ENCODE measurements at regions not wholly inside any gene's neighbourhood (a gene's known extent, or its start where the extent isn't known, plus 50 kb on each side); places are given as distances from the start of the nearest gene placed in this dataset.

DNA sequence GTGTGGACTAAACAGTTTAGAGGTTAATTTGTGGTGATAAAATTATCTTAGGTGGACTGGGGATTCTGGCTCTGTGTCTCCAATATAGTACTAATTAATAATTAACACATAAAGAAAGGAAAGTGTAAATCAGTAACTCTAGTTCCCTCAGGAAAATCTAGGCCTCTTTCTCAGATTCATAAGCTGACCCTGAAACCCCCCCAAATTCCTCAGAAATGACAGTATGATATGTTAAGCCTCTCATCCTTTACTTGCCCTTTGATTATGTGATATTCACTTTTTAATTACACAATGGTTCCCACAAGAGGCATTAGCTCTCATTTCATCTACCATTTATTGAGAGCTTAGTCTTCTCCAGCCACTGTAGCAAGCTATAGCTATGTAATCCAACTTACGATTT, 636.2 kb upstream of the SEMA6A start:
- Histone ChIP-seq H3K27me3 (ENCODE audit: control insufficient read depth, insufficient read depth, low read length) (no peaks in the 10 kb centered on the region), H3K36me3 (ENCODE audit: control insufficient read depth, low read depth, low read length) (no peaks in the 10 kb centered on the region), H3K4me3 (ENCODE audit: low read length) (no peak overlapping the region), H3K4me1 (ENCODE audit: control insufficient read depth, low read depth, low read length) (no peaks in the 10 kb centered on the region), H3K27ac (ENCODE audit: low read length) (no peak overlapping the region), H3K9me3 (ENCODE audit: control insufficient read depth, low read depth, low read length) (no peaks in the 10 kb centered on the region), H3K9ac (ENCODE audit: low read length) (no peak overlapping the region)

DNA sequence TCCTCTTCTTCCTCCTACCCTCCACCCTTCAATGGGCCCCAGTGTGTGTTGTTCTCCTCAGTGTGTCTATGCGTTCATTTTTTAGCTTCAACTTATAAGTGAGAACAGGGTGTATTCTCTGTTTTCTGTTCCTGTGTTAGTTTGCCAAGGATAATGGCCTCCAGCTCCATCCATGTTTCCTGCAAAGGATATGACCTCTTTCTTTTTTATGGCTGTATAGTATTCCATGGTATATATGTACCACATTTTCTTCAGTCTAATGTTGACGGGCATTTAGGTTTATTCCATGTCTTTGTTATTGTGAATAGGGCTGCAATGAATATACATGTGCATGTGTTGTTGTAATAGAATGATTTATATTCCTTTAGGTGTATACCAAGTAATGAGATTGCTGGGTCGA, 634.9 kb upstream of the SEMA6A start:
- Histone ChIP-seq H3K27ac (ENCODE audit: low read length) (no peak overlapping the region), H3K9ac (ENCODE audit: low read length) (no peak overlapping the region), H3K27me3 (ENCODE audit: control insufficient read depth, insufficient read depth, low read length) (no peaks in the 10 kb centered on the region), H3K4me1 (ENCODE audit: control insufficient read depth, low read depth, low read length) (peaks cover 3% of the 10 kb centered on the region), H3K9me3 (ENCODE audit: control insufficient read depth, low read depth, low read length) (no peaks in the 10 kb centered on the region), H3K36me3 (ENCODE audit: control insufficient read depth, low read depth, low read length) (no peaks in the 10 kb centered on the region), H3K4me3 (ENCODE audit: low read length) (no peak overlapping the region)

DNA sequence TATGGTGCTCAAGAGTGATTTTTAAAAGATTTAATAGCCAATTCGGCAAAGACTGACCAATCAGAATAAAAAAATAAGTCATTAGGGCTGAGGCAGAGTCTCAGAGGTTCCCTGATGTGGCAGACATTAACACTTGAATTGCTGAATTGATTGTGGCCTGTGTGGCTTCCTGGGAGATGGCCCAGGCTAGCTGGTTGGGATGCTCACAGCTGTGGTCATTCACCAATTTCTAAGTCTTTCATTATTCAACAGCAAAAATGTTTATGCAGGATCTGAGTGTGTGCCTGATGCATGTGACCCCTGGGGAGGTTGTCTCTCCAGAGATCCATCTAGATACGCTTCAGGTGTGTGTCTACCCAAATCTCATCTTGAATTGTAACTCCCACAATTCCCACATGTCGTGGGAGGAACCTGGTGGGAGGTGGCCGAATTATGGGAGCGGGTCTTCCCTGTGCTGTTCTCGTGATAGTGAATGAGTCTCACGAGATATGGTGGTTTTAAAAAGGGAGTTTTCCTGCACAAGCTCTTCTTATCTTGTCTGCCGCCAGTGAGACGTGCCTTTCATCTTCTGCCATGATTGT, 632.6 kb upstream of the SEMA6A start:
- Histone ChIP-seq H3K27ac (ENCODE audit: low read length) (no peak overlapping the region), H3K9ac (ENCODE audit: low read length) (no peak overlapping the region), H3K4me3 (ENCODE audit: low read length) (no peak overlapping the region), H3K4me1 (ENCODE audit: control insufficient read depth, low read depth, low read length) (peaks cover 3% of the 10 kb centered on the region), H3K27me3 (ENCODE audit: control insufficient read depth, insufficient read depth, low read length) (no peaks in the 10 kb centered on the region), H3K36me3 (ENCODE audit: control insufficient read depth, low read depth, low read length) (no peaks in the 10 kb centered on the region), H3K9me3 (ENCODE audit: control insufficient read depth, low read depth, low read length) (no peaks in the 10 kb centered on the region)

DNA sequence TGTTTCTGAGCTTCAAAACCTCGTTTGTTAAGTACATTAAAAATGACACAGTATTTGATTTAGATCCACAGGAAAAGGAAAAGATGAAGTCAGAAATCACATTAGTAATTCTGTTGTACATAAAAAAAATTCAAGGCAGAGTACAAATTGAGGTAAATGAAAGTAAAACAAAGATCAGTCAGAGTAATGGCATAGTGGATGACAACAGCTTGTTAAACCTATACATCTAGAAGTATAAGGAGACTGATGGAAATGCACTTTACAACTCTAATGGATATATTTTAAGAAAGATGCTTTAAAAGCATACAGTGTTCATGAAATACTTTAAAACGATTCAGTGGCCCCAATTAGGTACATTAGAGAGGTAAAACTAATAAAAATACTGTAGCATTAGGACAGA, 631.3 kb upstream of the SEMA6A start:
- Histone ChIP-seq H3K9ac (ENCODE audit: low read length) (no peak overlapping the region), H3K27me3 (ENCODE audit: control insufficient read depth, insufficient read depth, low read length) (no peaks in the 10 kb centered on the region), H3K9me3 (ENCODE audit: control insufficient read depth, low read depth, low read length) (no peaks in the 10 kb centered on the region), H3K4me3 (ENCODE audit: low read length) (no peak overlapping the region), H3K4me1 (ENCODE audit: control insufficient read depth, low read depth, low read length) (peaks cover 3% of the 10 kb centered on the region), H3K36me3 (ENCODE audit: control insufficient read depth, low read depth, low read length) (no peaks in the 10 kb centered on the region), H3K27ac (ENCODE audit: low read length) (no peak overlapping the region)

DNA sequence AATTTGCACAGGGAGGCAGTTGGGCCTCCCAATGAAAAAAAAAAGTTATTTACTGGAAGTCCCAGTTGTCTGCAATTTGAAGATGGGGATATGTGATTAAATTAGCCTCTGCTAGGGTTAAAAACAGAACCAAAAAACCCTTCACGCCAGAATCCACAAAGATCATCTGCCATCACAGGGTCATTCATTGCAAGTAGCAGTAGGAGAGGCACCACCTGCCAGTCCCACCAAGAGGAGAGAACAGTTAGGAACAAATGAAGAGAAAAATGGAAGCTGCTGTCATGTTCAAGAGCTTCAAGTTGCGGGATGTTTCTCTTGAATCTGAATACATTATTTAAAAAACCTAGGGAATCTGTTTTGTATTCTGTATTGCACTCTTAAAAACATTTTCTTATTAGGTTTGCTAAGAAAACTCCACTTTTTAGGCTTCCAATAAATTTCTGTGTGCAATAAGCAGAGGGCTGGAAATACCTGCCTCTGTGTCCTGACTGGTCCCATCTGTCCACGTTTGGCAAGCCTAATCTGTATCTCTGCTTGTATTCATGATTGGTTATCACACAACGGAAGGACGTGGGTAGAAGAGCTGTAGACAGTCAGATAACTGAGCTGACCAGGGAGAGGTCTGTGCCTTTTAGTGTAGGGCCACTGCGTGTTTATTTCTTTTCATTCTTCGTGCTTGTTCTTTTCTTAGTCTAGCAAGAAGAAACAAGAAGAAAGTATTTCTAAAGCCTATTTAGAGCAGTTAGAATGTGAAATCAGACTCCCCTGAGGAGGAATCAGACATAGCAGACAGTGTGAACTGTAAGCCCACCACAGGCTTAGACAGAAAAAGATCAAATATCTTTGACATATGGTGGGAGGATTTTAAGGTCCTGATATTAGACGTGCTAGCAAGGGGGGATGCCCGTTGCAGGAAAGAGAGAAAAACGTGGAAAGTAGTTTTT, 630.6 kb upstream of the SEMA6A start:
- Histone ChIP-seq H3K9me3 (ENCODE audit: control insufficient read depth, low read depth, low read length) (no peaks in the 10 kb centered on the region), H3K4me3 (ENCODE audit: low read length) (no peak overlapping the region), H3K36me3 (ENCODE audit: control insufficient read depth, low read depth, low read length) (no peaks in the 10 kb centered on the region), H3K27ac (ENCODE audit: low read length) (no peak overlapping the region), H3K9ac (ENCODE audit: low read length) (no peak overlapping the region), H3K27me3 (ENCODE audit: control insufficient read depth, insufficient read depth, low read length) (no peaks in the 10 kb centered on the region), H3K4me1 (ENCODE audit: control insufficient read depth, low read depth, low read length) (peaks cover 3% of the 10 kb centered on the region)

DNA sequence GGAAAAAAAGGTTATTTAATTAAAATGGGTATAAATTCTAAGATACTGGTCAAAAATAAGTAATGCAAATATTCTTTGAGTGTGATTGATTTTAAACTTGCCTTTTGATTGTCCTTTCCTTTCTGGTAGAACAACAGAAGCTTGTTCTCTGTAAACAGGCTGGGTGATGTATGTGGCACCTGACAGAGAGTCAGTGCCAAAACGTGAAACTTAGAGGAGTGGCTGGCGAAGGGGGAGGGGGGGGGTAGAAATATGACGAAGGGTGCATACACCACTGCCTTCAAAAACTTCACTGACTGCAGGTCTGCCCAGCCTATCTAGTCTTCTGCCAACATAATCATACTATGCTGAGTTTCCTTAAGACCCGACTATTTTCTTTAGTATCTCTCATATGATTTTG, 629.8 kb upstream of the SEMA6A start:
- H3K4me1 ChIP-seq (ENCODE audit: control insufficient read depth, low read depth, low read length) = peaks cover 3% of the 10 kb centered on the region
- no peak overlapping the region for H3K27ac ChIP-seq (ENCODE audit: low read length)
- no peaks in the 10 kb centered on the region for H3K36me3 ChIP-seq (ENCODE audit: control insufficient read depth, low read depth, low read length)
- no peaks in the 10 kb centered on the region for H3K27me3 ChIP-seq (ENCODE audit: control insufficient read depth, insufficient read depth, low read length)
- no peak overlapping the region for H3K4me3 ChIP-seq (ENCODE audit: low read length)
- H3K9ac ChIP-seq (ENCODE audit: low read length) = no peak overlapping the region
- no peaks in the 10 kb centered on the region for H3K9me3 ChIP-seq (ENCODE audit: control insufficient read depth, low read depth, low read length)

DNA sequence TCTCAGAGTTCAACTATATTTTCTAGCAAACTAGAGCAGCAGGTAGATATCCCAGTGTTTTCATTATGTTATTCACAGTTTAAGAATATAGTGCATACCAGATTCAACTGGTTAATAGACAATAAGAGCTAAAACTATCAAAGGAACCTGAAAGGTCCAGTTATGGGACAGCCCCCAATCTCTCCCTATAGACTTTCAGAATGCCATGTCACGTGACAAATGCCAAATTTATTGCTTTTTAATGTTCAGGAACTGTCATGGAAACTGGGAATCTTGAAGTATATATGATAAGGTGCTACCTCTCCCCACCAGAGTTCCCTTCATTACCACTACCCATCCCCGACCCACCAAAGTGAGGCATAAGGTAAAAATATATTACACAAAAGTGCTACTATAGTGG, 629.0 kb upstream of the SEMA6A start:
- H3K27ac ChIP-seq (ENCODE audit: low read length) = no peak overlapping the region
- H3K27me3 ChIP-seq (ENCODE audit: control insufficient read depth, insufficient read depth, low read length) = no peaks in the 10 kb centered on the region
- no peaks in the 10 kb centered on the region for H3K36me3 ChIP-seq (ENCODE audit: control insufficient read depth, low read depth, low read length)
- no peak overlapping the region for H3K9ac ChIP-seq (ENCODE audit: low read length)
- H3K4me1 ChIP-seq (ENCODE audit: control insufficient read depth, low read depth, low read length) = peaks cover 3% of the 10 kb centered on the region
- no peaks in the 10 kb centered on the region for H3K9me3 ChIP-seq (ENCODE audit: control insufficient read depth, low read depth, low read length)
- no peak overlapping the region for H3K4me3 ChIP-seq (ENCODE audit: low read length)

DNA sequence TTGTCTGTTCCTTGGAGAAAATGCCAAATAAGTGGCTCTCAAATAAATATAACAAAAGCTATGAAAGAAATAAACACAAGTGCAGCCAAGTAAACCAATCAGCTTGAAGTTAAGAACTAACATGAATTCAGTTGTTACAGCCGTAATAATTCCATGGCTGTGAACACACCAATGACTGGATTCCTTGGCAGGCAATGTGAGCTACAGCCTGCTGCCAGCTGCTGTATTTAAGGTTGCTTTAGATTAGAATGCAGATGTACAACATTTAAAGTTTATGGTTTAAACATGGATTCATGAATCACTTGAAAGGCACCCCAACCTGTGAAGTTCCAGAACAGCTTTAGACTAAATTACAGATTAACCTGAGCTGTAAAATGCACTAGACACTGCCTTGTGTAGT, 626.4 kb upstream of the SEMA6A start:
- H3K4me3 ChIP-seq (ENCODE audit: low read length) = no peak overlapping the region
- no peaks in the 10 kb centered on the region for H3K9me3 ChIP-seq (ENCODE audit: control insufficient read depth, low read depth, low read length)
- H3K36me3 ChIP-seq (ENCODE audit: control insufficient read depth, low read depth, low read length) = no peaks in the 10 kb centered on the region
- H3K27ac ChIP-seq (ENCODE audit: low read length) = no peak overlapping the region
- peaks cover 3% of the 10 kb centered on the region for H3K4me1 ChIP-seq (ENCODE audit: control insufficient read depth, low read depth, low read length)
- no peak overlapping the region for H3K9ac ChIP-seq (ENCODE audit: low read length)
- no peaks in the 10 kb centered on the region for H3K27me3 ChIP-seq (ENCODE audit: control insufficient read depth, insufficient read depth, low read length)

DNA sequence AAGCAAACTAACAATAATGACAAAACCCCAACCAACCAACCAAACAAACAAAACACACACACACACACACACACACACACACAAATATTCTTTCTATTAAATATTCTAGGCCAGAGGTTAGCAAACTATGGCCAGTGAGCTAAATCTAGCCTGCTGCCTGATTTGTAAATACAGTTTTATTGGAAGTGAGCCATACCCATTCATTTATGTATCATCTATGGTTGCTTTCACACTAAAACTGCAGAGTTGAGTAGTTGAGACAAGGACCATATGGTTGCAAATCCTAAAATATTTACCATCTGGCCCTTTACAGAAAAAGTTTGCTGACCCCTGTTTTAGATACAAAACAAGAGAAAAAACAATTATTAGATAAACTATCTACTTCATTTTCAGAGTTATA, 620.5 kb upstream of the SEMA6A start:
- no peaks in the 10 kb centered on the region for H3K36me3 ChIP-seq (ENCODE audit: control insufficient read depth, low read depth, low read length)
- no peak overlapping the region for H3K27ac ChIP-seq (ENCODE audit: low read length)
- no peak overlapping the region for H3K4me3 ChIP-seq (ENCODE audit: low read length)

DNA sequence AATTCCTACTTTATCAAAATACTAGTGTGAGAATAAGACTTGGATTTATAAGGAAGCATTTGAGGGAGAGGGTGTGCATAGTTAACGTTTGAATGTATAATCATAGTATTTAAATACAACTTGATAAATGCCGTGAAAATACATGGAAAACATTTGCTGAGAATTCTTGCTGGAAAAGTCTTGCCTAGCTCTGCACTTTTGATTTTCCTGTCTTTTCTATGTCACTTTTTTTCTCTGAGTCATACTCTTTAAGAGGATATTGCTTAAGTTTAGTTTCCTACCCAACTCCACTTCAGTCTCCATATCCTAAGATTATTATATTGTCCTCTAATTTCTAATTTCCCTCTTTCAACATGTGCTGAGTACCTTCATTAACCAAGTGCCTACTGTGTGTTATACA, 616.6 kb upstream of the SEMA6A start:
- no peaks in the 10 kb centered on the region for H3K9me3 ChIP-seq (ENCODE audit: control insufficient read depth, low read depth, low read length)
- H3K4me3 ChIP-seq (ENCODE audit: low read length) = no peak overlapping the region
- H3K4me1 ChIP-seq (ENCODE audit: control insufficient read depth, low read depth, low read length) = no peaks in the 10 kb centered on the region
- no peak overlapping the region for H3K27ac ChIP-seq (ENCODE audit: low read length)
- H3K27me3 ChIP-seq (ENCODE audit: control insufficient read depth, insufficient read depth, low read length) = no peaks in the 10 kb centered on the region
- H3K9ac ChIP-seq (ENCODE audit: low read length) = no peak overlapping the region
- H3K36me3 ChIP-seq (ENCODE audit: control insufficient read depth, low read depth, low read length) = no peaks in the 10 kb centered on the region

More for the DNA sequence above, 620.5 kb upstream of the SEMA6A start:
- no peaks in the 10 kb centered on the region for H3K27me3 ChIP-seq (ENCODE audit: control insufficient read depth, insufficient read depth, low read length)
- H3K4me1 ChIP-seq (ENCODE audit: control insufficient read depth, low read depth, low read length) = no peaks in the 10 kb centered on the region
- H3K9me3 ChIP-seq (ENCODE audit: control insufficient read depth, low read depth, low read length) = no peaks in the 10 kb centered on the region
- H3K9ac ChIP-seq (ENCODE audit: low read length) = no peak overlapping the region

DNA sequence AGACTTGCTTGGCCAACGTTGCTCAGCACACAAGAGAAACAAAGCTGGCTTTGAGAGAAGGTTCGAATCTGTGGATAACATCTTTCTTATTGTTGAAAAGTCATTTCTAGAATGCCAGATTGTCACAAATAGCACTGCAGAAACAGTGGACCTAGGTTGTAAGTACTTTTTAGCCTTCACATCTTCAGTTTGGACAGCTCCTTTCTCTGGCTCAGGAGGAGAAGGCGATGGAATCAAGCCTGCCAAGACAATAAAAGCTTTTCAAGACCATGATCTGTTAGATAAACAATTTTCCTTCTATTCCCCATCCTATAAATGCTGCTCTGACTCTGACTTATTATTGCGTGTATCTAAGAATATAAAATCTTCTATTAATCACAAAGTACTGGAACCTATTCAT, 615.2 kb upstream of the SEMA6A start:
- H3K4me3 ChIP-seq (ENCODE audit: low read length) = no peak overlapping the region
- H3K9me3 ChIP-seq (ENCODE audit: control insufficient read depth, low read depth, low read length) = no peaks in the 10 kb centered on the region
- no peaks in the 10 kb centered on the region for H3K4me1 ChIP-seq (ENCODE audit: control insufficient read depth, low read depth, low read length)
- H3K27ac ChIP-seq (ENCODE audit: low read length) = no peak overlapping the region
- no peaks in the 10 kb centered on the region for H3K36me3 ChIP-seq (ENCODE audit: control insufficient read depth, low read depth, low read length)
- H3K9ac ChIP-seq (ENCODE audit: low read length) = no peak overlapping the region
- H3K27me3 ChIP-seq (ENCODE audit: control insufficient read depth, insufficient read depth, low read length) = no peaks in the 10 kb centered on the region

DNA sequence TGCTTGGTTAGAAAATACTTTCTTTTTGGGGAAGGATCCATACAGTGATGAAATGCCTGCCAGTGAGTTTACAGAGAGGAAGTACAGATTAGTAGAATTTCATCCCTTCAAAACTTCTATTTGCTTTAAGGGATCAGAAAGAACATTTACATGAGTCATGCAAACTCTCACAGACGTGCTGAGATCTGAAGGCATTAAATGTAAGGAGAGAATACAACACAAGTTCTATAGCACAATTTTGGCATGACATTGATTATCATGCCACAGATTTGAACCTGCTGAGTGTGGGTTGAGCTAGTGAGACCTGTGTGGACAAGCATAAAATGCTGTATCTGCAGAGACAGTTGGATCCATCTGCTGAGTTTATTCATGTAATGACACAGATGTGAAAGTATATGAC, 613.6 kb upstream of the SEMA6A start:
- H3K27ac ChIP-seq (ENCODE audit: low read length) = no peak overlapping the region
- no peaks in the 10 kb centered on the region for H3K9me3 ChIP-seq (ENCODE audit: control insufficient read depth, low read depth, low read length)
- no peaks in the 10 kb centered on the region for H3K27me3 ChIP-seq (ENCODE audit: control insufficient read depth, insufficient read depth, low read length)
- H3K36me3 ChIP-seq (ENCODE audit: control insufficient read depth, low read depth, low read length) = no peaks in the 10 kb centered on the region
- H3K4me1 ChIP-seq (ENCODE audit: control insufficient read depth, low read depth, low read length) = no peaks in the 10 kb centered on the region
- no peak overlapping the region for H3K4me3 ChIP-seq (ENCODE audit: low read length)
- H3K9ac ChIP-seq (ENCODE audit: low read length) = no peak overlapping the region
